SJSA1 (cell line): ENCODE measurements at regions not wholly inside any gene's neighbourhood (a gene's known extent, or its start where the extent isn't known, plus 50 kb on each side); places are given as distances from the start of the nearest gene placed in this dataset.

Experiments
- DNase-seq, 2 experiments: peaks; one replicate each; pipeline ENCODE4 v3.0.0-alpha.2; 2015 to 2020; ENCODE audit warnings: low spot score in 2 of 2, low read depth in 1 of 2
- H3K27ac ChIP-seq: fragments of 250-450 bp; sonication (Bioruptor Pico); 2 replicates; pipeline ENCODE4 v1.5.1; 2020; ENCODE audit warnings: mild to moderate bottlenecking, moderate library complexity
- H3K27me3 ChIP-seq: fragments of 250-450 bp; sonication (Bioruptor Pico); replicated peaks from 2 replicates; pipeline ENCODE4 v1.5.1; 2020; ENCODE audit warnings: mild to moderate bottlenecking, moderate library complexity
- H3K36me3 ChIP-seq: fragments of 250-450 bp; sonication (Bioruptor Pico); 2 replicates; pipeline ENCODE4 v1.5.1; 2020; ENCODE audit warnings: mild to moderate bottlenecking
- H3K4me1 ChIP-seq: fragments of 250-450 bp; sonication (Bioruptor Pico); replicated peaks from 2 replicates; pipeline ENCODE4 v1.6.1; 2021; ENCODE audit warnings: mild to moderate bottlenecking
- H3K4me3 ChIP-seq: fragments of 250-450 bp; sonication (Bioruptor Pico); 2 replicates; pipeline ENCODE4 v1.5.1; 2020; ENCODE audit warnings: mild to moderate bottlenecking
- H3K9me3 ChIP-seq: fragments of 250-450 bp; sonication (Bioruptor Pico); replicated peaks from 2 replicates; pipeline ENCODE4 v1.5.1; 2020; ENCODE audit warnings: mild to moderate bottlenecking

DNA sequence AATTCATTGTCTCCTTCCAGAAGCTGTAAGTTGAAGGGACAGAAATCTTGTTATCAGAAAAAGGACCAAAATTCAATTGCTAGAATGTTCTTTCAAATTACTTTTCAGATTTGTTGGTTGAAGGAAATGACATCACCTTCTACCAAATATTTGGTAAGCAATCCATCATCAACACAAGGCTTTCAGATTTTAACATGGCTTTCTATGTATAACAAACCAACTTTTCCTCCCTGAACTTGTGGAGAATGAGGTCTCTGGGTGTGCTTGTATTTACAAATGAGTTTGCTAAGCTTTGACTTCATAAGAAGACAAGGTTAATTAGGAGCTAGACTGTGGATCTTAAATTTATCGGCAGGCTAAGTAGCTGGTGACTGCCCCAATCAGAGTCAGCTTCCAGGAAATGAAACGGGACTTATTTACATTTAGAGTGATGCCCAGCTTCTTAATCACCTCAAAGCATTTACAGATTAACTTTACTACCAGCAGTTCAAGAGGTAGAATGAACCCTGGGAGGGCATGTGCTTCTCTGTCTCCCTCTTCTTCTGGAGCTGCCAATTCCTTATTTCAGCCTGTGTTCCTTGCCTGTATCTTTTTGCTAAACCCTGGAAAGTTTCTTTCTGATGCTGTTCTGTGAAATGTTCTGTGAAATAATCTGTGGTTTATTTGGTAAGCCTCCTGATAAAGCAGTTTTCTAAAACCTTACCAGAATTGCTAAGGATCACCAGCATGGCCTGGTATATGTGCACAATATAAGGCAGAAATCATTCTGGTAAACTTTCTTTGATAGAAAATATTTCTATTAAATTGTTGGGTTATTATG, 248.8 kb upstream of the FZD8 start:
- H3K36me3 ChIP-seq, result no peaks in the 10 kb centered on the region
- peak in 1 of 2 experiments; percentile 10 for DNase-seq

DNA sequence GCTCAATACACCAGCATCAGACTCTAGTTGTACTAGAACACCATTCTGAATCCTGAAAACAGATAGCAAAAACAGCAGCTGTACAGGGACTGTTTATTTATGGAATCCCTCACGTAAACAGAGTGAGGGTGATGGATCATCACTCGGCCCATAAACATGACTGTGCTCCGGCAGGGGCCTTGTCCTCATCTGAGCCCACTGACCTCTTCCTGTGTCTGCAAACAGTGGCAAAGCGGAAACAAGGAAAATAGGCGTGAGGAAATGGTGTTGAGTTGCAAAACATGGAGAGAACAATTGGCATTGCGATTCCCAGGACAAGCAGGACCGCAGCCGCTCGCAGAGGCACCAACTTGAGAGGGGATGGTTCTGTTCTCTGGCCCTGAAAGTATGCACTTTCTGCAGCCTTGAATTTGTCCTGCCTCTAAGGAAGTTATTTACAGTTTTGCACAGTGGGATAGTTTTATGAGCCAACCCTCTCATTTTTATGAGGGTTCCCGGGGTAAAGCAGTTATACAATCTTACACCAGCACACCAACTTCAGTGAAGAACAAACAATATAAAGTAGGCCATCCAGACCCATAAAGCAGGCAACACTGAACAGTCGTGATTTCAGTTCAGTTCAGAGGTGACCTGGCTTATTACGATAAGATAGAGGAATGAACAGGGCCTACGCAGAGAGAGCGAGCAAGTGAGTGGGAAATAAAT, 248.0 kb upstream of the FZD8 start:
- no peaks in the 10 kb centered on the region; the same call in 1 of the 2 replicates for H3K9me3 ChIP-seq
- DNase-seq, result peak; percentile 63 to 71
- no peaks in the 10 kb centered on the region for H3K36me3 ChIP-seq
- 0 out of 2 replicates have a peak overlapping the region, but pooled peaks have one; percentile 8 for H3K27ac ChIP-seq
- no peak overlapping the region for H3K4me3 ChIP-seq
- H3K4me1 ChIP-seq, result peaks cover 19% of the 10 kb centered on the region
- no peaks in the 10 kb centered on the region for H3K27me3 ChIP-seq

More for the DNA sequence above, 248.8 kb upstream of the FZD8 start:
- 0 out of 2 replicates have a peak overlapping the region, but pooled peaks have one; percentile 8 for H3K27ac ChIP-seq
- peaks cover 26% of the 10 kb centered on the region for H3K4me1 ChIP-seq
- H3K27me3 ChIP-seq, result no peaks in the 10 kb centered on the region
- H3K4me3 ChIP-seq, result no peak overlapping the region
- no peaks in the 10 kb centered on the region; the same call in 1 of the 2 replicates for H3K9me3 ChIP-seq

DNA sequence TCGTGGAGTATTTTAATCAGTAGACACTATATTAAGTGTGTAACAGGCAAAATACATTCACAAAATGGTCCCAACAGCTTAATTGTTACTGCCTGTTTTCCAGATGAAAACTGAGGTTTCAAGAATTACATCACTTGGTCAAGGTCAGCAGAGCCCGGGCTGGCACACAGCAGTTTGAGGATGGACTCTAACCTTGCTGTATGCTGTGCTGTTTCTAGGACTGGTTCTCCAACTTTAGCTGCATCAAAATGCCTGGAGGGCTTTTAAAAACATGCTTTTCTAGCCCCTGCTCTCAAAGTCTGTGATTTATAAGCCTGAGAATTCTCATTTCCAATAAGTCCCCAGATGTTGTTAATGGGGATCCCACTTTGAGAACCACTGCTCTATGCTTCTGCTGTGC, 247.1 kb upstream of the FZD8 start:
- no peak overlapping the region for H3K27ac ChIP-seq
- H3K4me1 ChIP-seq, result peaks cover 19% of the 10 kb centered on the region
- DNase-seq, result no peak
- no peaks in the 10 kb centered on the region for H3K27me3 ChIP-seq
- H3K36me3 ChIP-seq, result no peaks in the 10 kb centered on the region
- H3K9me3 ChIP-seq, result no peaks in the 10 kb centered on the region; the same call in 1 of the 2 replicates
- H3K4me3 ChIP-seq, result no peak overlapping the region

- Histone ChIP-seq H3K9me3 (no peaks in the 10 kb centered on the region), H3K27ac (no peak overlapping the region), H3K4me1 (peaks cover 19% of the 10 kb centered on the region), H3K27me3 (no peaks in the 10 kb centered on the region), H3K4me3 (no peak overlapping the region), H3K36me3 (no peaks in the 10 kb centered on the region)
- DNase-seq, result no peak
These were observed 246.3 kb upstream of the FZD8 start for GRCh38 chr10:35888400-35888799.

- no peak for DNase-seq
- Histone ChIP-seq H3K4me3 (no peak overlapping the region), H3K36me3 (no peaks in the 10 kb centered on the region), H3K27ac (no peak overlapping the region), H3K4me1 (peaks cover 19% of the 10 kb centered on the region), H3K9me3 (no peaks in the 10 kb centered on the region), H3K27me3 (no peaks in the 10 kb centered on the region)
These were observed 245.6 kb upstream of the FZD8 start for GRCh38 chr10:35887685-35888084.

DNA sequence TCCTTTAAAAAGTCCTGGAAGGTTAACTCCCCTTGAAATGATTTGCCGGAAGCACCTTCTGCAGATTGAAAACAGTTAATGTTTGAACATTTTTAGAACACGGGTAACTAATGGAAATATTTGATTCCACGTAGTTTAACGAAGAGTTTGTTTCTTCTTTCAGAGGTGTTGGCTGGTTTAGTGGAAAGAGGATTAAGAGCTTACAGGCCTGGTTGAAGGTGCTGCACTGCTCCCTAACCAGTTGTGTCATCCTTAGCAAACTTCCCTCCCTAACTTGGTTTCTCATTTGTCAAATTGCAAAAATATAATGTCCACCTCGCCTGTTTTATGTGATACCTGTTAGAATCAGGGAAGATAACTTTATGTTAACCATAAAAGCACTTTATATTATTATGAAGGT, 243.0 kb upstream of the FZD8 start:
- Histone ChIP-seq H3K27ac (no peak overlapping the region), H3K4me3 (no peak overlapping the region), H3K9me3 (no peaks in the 10 kb centered on the region), H3K4me1 (peaks cover 7% of the 10 kb centered on the region), H3K36me3 (no peaks in the 10 kb centered on the region), H3K27me3 (no peaks in the 10 kb centered on the region)
- DNase-seq, result no peak

DNA sequence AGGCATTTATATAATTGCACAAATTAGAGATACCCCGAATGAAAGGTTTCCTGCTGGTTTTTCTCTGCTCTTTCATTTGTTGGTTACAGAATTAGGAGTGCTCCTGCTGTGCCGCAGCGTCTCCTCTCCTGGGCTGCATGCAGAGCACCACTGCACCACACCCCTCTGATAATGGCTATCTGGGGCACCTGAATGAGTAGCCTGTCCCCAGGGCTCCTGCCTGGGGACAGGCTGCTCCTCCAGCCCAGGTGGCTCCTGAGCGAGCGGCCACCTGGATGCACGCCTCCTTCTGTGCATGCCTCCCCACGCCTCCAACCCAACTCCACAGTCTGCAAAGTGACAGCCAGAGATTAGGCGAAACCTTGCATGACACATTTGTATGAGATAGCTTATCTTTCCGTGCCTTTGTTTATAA, 242.6 kb upstream of the FZD8 start:
- H3K27me3 ChIP-seq, result no peaks in the 10 kb centered on the region
- no peak overlapping the region for H3K27ac ChIP-seq
- H3K4me1 ChIP-seq, result peaks cover 2% of the 10 kb centered on the region
- H3K9me3 ChIP-seq, result no peaks in the 10 kb centered on the region
- H3K36me3 ChIP-seq, result no peaks in the 10 kb centered on the region
- no peak overlapping the region for H3K4me3 ChIP-seq
- no peak for DNase-seq

DNA sequence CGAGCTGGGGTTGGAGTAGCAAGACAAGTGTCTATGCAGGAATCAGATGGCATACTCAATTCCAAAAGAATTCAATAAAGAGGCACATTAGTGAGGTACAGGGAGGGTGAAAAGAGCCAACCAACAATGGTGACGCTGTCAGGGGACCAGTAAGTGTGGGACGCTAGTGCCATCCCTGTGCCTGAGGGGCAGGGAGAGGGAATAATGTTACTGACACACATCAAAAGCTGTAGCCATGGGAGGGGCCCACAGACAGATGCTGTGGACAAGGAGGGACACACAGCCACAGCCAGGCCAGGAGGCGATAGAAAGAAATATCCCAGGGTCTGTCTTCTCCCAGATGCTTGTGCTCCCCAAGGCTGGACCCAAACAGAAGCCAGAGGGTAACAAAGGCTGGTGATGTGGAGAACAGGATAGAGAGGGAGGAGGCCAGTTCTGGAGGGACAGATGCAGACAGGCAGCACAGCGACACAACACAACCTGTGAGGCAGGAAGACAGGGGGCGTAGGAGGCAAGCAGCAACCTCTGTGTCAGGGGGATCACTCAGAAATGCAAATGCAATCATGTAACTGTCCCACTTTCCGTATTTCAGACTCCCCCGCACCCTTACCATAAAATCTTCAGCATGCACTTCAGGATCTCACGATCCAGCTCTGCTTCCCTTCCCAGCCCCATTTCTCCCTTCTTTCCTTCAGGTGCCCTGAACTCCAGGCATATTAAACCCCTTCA, 240.5 kb upstream of the FZD8 start:
- no peaks in the 10 kb centered on the region for H3K36me3 ChIP-seq
- H3K27me3 ChIP-seq, result no peaks in the 10 kb centered on the region
- no peaks in the 10 kb centered on the region for H3K4me1 ChIP-seq
- H3K4me3 ChIP-seq, result no peak overlapping the region
- no peak for DNase-seq
- no peak overlapping the region for H3K27ac ChIP-seq
- H3K9me3 ChIP-seq, result no peaks in the 10 kb centered on the region

GRCh38 chr10:35881320-35881719, 239.2 kb upstream of the FZD8 start:
- Histone ChIP-seq H3K9me3 (no peaks in the 10 kb centered on the region), H3K27me3 (no peaks in the 10 kb centered on the region), H3K4me1 (peaks cover 3% of the 10 kb centered on the region; the same call in 1 of the 2 replicates), H3K4me3 (no peak overlapping the region), H3K27ac (no peak overlapping the region), H3K36me3 (no peaks in the 10 kb centered on the region)
- DNase-seq, result no peak

DNA sequence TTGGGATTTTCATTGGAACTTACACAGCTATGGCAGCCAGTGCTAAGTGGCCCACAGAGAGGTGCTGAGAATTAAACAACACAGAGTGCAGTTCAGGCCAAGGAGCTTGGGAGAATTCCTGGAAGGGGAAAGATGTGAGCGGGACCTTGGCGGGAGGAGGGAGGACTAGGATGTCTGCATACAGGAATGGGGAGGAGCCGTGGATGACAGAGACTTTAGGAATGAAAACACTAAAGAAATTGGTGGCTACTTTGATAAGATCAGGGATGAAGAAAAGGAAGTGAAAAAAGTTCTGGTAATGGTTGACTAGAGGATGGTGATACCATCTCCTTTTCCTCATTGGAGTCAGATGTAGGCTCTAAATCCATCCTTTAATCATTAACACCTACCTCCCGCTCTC, 234.2 kb upstream of the FZD8 start:
- DNase-seq, result peak in 1 of 2 experiments; percentile 11
- peaks cover 18% of the 10 kb centered on the region for H3K4me1 ChIP-seq
- H3K36me3 ChIP-seq, result no peaks in the 10 kb centered on the region
- no peaks in the 10 kb centered on the region for H3K27me3 ChIP-seq
- no peak overlapping the region for H3K4me3 ChIP-seq
- H3K27ac ChIP-seq, result no peak overlapping the region
- H3K9me3 ChIP-seq, result no peaks in the 10 kb centered on the region

DNA sequence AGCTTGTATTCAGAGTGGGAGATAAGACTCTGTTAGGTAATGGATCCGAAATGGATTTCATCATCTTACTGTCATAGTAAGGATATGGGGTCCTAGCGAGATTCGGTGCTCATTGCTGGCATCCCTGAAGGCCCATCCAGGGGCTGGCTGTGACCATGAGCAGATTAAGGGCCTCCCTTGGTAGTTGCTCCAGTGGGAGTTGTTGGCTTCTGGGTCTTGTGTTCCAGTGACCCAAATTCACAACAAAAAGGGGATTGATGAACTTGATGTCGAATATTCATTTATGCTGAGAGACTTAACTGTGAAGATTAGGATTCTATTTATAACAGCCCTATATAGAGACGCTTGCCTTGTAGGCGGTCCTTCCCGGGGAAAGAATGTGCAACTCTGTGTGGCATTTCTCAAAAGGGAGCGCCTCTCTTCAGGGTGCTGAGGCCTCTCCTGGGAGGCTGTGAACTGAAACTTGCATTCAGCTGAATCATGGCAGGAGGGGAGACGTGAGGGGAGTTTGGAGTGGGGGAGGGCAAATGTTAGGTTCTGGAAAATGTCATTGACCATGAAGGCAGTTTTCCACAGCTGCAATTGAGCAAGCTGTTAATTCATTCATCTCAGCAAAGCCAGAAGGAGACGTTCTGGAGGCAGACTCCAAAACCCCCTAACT, 233.1 kb upstream of the FZD8 start:
- Histone ChIP-seq H3K27me3 (no peaks in the 10 kb centered on the region), H3K9me3 (no peaks in the 10 kb centered on the region), H3K4me3 (no peak overlapping the region), H3K27ac (no peak overlapping the region), H3K36me3 (no peaks in the 10 kb centered on the region), H3K4me1 (peaks cover 18% of the 10 kb centered on the region)
- DNase-seq, result peak in 1 of 2 experiments; percentile 28

DNA sequence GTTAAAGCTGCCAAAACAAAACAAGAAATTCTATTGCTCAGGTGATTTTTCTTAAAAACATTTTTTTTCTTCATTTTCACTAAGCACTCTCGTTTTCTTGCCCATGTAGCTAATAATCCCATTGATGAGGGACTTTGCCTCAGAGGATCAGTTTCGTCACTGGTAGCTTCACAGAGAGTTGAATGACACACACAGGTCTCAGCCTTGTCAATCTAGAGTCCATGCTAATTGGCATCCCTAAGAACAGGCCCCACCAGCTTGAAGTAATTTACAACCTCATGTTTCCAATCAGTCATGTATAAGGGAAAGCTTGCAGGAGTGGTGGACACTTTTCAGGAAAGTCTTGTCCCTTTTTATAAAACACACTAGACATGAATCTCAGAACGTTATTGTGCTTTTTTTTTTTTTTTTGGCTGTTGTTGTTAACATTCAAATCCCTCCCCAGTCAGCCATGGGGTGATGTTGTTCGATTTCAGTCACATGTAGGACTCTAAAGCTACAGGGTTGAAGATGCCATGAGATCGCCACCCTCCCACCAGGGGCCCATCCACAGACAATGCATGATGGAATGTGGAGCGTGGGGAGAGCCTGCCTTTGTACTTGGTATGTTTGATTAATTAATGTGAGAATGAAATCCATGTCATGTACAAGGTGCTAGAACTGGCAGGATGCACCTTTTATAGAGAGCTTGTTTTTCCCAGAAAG, 232.4 kb upstream of the FZD8 start:
- Histone ChIP-seq H3K9me3 (no peaks in the 10 kb centered on the region), H3K4me1 (peaks cover 18% of the 10 kb centered on the region), H3K4me3 (no peak overlapping the region), H3K27ac (no peak overlapping the region), H3K27me3 (no peaks in the 10 kb centered on the region), H3K36me3 (no peaks in the 10 kb centered on the region)
- no peak for DNase-seq

DNA sequence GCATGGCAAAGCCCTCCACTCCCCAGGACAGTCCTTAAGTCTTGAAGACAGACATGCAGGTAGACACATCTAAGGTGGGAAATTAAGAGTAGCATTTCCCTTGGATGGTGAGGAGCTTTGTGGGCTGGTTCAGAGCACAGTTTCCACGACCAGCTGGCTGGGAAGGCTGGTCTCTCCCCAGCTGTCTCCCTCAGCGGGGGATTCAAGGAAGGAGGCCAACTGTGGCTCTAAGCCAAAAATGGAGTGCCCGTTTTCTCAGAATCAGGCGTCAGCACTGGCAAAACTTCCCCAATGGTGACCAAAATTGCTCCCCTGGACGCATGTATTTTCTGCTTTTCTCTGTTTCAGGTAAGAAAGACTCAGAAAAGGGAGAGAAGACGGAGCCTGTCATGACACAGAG, 230.6 kb upstream of the FZD8 start:
- Histone ChIP-seq H3K4me3 (no peak overlapping the region), H3K27ac (no peak overlapping the region), H3K4me1 (peaks cover 18% of the 10 kb centered on the region), H3K36me3 (no peaks in the 10 kb centered on the region), H3K9me3 (no peaks in the 10 kb centered on the region), H3K27me3 (no peaks in the 10 kb centered on the region)
- no peak for DNase-seq
